ENCODE measurements at regions not wholly inside any gene's neighbourhood (a gene's known extent, or its start where the extent isn't known, plus 50 kb on each side); places are given as distances from the start of the nearest gene placed in this dataset.

DNA sequence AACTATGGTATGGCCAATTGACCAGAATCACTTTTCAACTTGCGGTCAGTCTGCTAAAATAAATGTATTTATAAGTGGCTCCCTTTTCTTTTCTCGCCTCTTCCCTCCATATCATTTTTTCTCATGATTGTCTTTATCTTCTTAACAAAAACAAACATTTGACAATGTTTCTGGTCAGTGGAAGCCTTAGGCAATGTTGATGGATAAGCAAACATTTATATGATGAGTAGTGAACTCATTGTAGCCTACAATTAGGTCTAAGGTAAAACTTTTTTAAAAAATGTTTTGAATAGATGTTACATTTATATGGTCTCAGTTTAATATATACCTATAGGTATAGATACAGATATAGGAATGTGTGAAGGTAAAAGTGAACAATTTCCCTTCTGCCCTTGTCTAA lies 355.4 kb downstream of the MFSD1 start:
- Histone ChIP-seq H3K4me3 (ENCODE audit: low read depth in 1 of 2, low read length in 2 of 2) (no peak overlapping the region), H3K9me3 (ENCODE audit: control insufficient read depth in 1 of 2, low read length in 2 of 2) (no peaks in the 10 kb centered on the region), H3K27ac (ENCODE audit: low read depth, low read length) (no peak overlapping the region), H3K9ac (ENCODE audit: low read depth in 1 of 2, low read length in 2 of 2) (no peak overlapping the region), H3K4me1 (ENCODE audit: control insufficient read depth in 1 of 2, insufficient read depth in 2 of 2, low read length in 2 of 2) (no peaks in the 10 kb centered on the region), H3K36me3 (ENCODE audit: control insufficient read depth in 1 of 2, insufficient read depth in 2 of 2, low read length in 2 of 2) (no peaks in the 10 kb centered on the region), H3K27me3 (ENCODE audit: control insufficient read depth in 1 of 2, insufficient read depth in 2 of 2, low read length in 2 of 2) (no peaks in the 10 kb centered on the region)

DNA sequence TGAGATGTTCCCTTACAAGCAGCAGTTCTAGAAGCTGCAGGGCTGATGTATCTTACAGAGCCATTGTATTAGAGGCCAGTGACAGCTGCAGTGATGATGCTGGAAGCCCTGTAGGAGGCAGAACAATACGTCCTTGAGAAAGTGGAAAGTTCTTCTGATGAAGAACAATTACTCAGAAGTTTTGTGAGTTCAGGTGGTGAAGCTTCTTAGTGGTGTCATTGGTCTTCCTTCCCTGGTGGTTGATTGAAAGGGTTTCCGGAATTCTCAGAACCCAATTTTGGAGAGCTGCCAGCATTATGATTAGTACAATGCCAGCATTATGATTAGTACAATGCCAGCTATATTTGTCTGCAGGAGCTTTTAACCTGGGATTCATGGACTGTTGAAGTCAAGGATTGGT lies 356.4 kb downstream of the MFSD1 start:
- no peaks in the 10 kb centered on the region for H3K36me3 ChIP-seq (ENCODE audit: control insufficient read depth in 1 of 2, insufficient read depth in 2 of 2, low read length in 2 of 2)
- H3K4me1 ChIP-seq (ENCODE audit: control insufficient read depth in 1 of 2, insufficient read depth in 2 of 2, low read length in 2 of 2): no peaks in the 10 kb centered on the region
- no peaks in the 10 kb centered on the region for H3K27me3 ChIP-seq (ENCODE audit: control insufficient read depth in 1 of 2, insufficient read depth in 2 of 2, low read length in 2 of 2)
- no peaks in the 10 kb centered on the region for H3K9me3 ChIP-seq (ENCODE audit: control insufficient read depth in 1 of 2, low read length in 2 of 2)
- H3K27ac ChIP-seq (ENCODE audit: low read depth, low read length): no peak overlapping the region
- H3K4me3 ChIP-seq (ENCODE audit: low read depth in 1 of 2, low read length in 2 of 2): no peak overlapping the region
- H3K9ac ChIP-seq (ENCODE audit: low read depth in 1 of 2, low read length in 2 of 2): no peak overlapping the region

DNA sequence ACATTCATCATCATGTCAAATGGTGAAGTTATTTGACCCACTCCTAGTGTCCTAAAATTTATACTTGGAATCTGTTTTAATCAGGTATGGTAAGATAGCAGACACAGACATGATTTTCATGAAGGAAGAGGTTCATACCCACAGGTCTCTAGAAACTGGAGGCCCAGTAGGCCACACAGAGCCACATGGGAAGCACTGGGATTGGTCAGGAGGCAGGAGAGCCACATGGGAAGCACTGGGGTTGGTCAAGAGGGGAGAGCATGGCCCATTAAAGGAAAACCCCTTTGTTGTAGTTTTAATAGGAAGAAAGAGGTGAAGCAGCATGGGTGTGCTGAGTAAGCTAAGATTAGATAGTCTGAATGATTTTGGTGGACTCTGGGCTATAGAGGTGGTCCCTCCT lies 356.9 kb downstream of the MFSD1 start:
- Histone ChIP-seq H3K27me3 (ENCODE audit: control insufficient read depth in 1 of 2, insufficient read depth in 2 of 2, low read length in 2 of 2) (no peaks in the 10 kb centered on the region), H3K4me3 (ENCODE audit: low read depth in 1 of 2, low read length in 2 of 2) (no peak overlapping the region), H3K27ac (ENCODE audit: low read depth, low read length) (no peak overlapping the region), H3K9ac (ENCODE audit: low read depth in 1 of 2, low read length in 2 of 2) (no peak overlapping the region), H3K4me1 (ENCODE audit: control insufficient read depth in 1 of 2, insufficient read depth in 2 of 2, low read length in 2 of 2) (no peaks in the 10 kb centered on the region), H3K9me3 (ENCODE audit: control insufficient read depth in 1 of 2, low read length in 2 of 2) (no peaks in the 10 kb centered on the region), H3K36me3 (ENCODE audit: control insufficient read depth in 1 of 2, insufficient read depth in 2 of 2, low read length in 2 of 2) (no peaks in the 10 kb centered on the region)

DNA sequence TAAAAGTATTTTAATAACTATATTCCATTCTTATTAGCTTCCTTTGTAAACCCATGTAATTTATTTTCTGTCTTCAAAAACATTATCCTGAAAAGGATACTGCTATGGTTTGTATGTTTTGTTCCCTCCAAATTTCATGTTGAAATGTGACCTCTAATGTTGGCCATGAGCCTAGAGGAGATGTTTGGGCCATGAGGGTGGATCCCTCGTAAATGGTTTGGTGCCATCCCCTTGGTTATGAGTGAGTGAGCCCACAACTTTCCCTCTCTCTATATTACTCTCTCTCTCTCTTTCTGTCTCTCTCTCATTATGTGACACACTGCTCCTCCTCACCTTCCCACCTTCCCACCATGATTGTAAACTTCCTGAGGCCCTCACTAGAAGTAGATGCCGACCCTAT lies 357.7 kb downstream of the MFSD1 start:
- H3K4me1 ChIP-seq (ENCODE audit: control insufficient read depth in 1 of 2, insufficient read depth in 2 of 2, low read length in 2 of 2): no peaks in the 10 kb centered on the region
- no peak overlapping the region for H3K27ac ChIP-seq (ENCODE audit: low read depth, low read length)
- no peaks in the 10 kb centered on the region for H3K27me3 ChIP-seq (ENCODE audit: control insufficient read depth in 1 of 2, insufficient read depth in 2 of 2, low read length in 2 of 2)
- no peaks in the 10 kb centered on the region for H3K36me3 ChIP-seq (ENCODE audit: control insufficient read depth in 1 of 2, insufficient read depth in 2 of 2, low read length in 2 of 2)
- no peaks in the 10 kb centered on the region for H3K9me3 ChIP-seq (ENCODE audit: control insufficient read depth in 1 of 2, low read length in 2 of 2)
- no peak overlapping the region for H3K4me3 ChIP-seq (ENCODE audit: low read depth in 1 of 2, low read length in 2 of 2)
- H3K9ac ChIP-seq (ENCODE audit: low read depth in 1 of 2, low read length in 2 of 2): no peak overlapping the region

DNA sequence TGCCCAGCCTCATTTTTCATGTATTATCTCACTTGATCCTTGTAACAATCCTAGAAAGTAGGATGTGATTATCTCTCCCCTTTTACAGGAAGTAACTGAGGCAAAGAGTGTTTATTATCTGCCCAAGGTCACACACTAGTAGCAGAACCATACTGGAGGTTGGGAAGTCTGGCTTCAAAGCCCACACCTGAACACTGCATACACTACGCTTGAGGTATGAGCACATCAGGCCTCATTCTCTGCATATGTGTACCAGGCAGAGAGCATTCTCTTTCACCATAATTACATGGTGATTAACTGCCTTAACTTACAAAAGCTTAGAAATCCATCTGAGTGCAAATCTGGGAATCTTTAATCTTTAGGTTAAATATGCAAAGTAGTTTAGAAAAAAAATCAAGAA lies 361.8 kb downstream of the MFSD1 start:
- Histone ChIP-seq H3K9ac (ENCODE audit: low read depth in 1 of 2, low read length in 2 of 2) (no peak overlapping the region), H3K4me1 (ENCODE audit: control insufficient read depth in 1 of 2, insufficient read depth in 2 of 2, low read length in 2 of 2) (no peaks in the 10 kb centered on the region), H3K36me3 (ENCODE audit: control insufficient read depth in 1 of 2, insufficient read depth in 2 of 2, low read length in 2 of 2) (no peaks in the 10 kb centered on the region), H3K4me3 (ENCODE audit: low read depth in 1 of 2, low read length in 2 of 2) (no peak overlapping the region), H3K27ac (ENCODE audit: low read depth, low read length) (no peak overlapping the region), H3K9me3 (ENCODE audit: control insufficient read depth in 1 of 2, low read length in 2 of 2) (no peaks in the 10 kb centered on the region), H3K27me3 (ENCODE audit: control insufficient read depth in 1 of 2, insufficient read depth in 2 of 2, low read length in 2 of 2) (no peaks in the 10 kb centered on the region)

DNA sequence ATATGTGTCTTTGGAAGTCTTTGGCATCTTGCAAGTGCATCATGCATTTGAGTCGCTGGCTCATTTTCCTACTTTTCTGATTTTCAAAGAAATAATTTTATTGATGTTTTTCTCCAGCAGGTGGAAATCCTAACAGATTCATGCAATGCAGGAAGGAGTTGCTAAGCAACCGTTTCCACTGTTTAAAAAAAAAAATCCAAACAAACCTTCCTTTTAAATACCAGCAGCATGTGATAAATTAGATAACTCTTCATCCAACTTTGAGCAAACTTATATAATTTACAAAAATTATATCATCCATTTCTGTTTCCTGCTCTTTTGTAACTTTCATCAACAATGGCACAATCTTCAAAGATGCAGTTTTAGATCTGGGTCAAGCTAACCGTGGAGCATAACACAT lies 364.1 kb downstream of the MFSD1 start:
- no peaks in the 10 kb centered on the region for H3K9me3 ChIP-seq (ENCODE audit: control insufficient read depth in 1 of 2, low read length in 2 of 2)
- no peaks in the 10 kb centered on the region for H3K27me3 ChIP-seq (ENCODE audit: control insufficient read depth in 1 of 2, insufficient read depth in 2 of 2, low read length in 2 of 2)
- H3K4me3 ChIP-seq (ENCODE audit: low read depth in 1 of 2, low read length in 2 of 2): no peak overlapping the region
- H3K9ac ChIP-seq (ENCODE audit: low read depth in 1 of 2, low read length in 2 of 2): no peak overlapping the region
- no peaks in the 10 kb centered on the region for H3K4me1 ChIP-seq (ENCODE audit: control insufficient read depth in 1 of 2, insufficient read depth in 2 of 2, low read length in 2 of 2)
- no peaks in the 10 kb centered on the region for H3K36me3 ChIP-seq (ENCODE audit: control insufficient read depth in 1 of 2, insufficient read depth in 2 of 2, low read length in 2 of 2)
- H3K27ac ChIP-seq (ENCODE audit: low read depth, low read length): no peak overlapping the region

DNA sequence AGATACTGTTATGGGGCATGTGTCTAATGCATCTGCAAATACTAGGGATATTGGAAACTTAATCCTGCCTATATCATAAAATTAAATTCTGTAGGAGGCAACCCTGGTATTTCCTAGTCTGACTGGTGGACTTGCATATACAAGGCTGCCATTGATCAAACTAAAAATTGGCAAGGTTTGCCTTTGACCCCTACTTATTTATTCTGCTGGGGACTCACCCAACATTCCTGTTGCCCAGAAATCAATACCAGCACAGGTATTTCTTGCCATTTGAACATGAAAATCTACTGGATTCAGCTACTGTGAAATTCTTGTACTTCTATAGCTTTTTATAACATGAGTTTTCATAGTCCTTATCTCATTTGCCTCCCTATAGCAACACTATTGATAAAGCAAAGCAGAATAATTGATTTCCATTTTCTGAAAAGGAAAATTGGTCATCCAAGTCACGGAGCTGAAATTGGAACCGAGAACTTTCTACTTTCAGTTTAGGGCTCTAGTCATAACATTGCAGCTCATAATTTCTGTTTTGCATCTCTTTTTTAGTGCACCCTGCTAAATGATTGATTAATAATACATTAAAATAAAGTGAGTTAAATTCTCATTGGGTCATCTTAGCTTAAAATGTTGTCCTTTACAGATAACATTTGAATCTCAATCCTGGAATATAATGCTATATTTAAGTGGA lies 365.2 kb downstream of the MFSD1 start:
- Histone ChIP-seq H3K27me3 (ENCODE audit: control insufficient read depth in 1 of 2, insufficient read depth in 2 of 2, low read length in 2 of 2) (no peaks in the 10 kb centered on the region), H3K27ac (ENCODE audit: low read depth, low read length) (no peak overlapping the region), H3K36me3 (ENCODE audit: control insufficient read depth in 1 of 2, insufficient read depth in 2 of 2, low read length in 2 of 2) (no peaks in the 10 kb centered on the region), H3K4me3 (ENCODE audit: low read depth in 1 of 2, low read length in 2 of 2) (no peak overlapping the region), H3K4me1 (ENCODE audit: control insufficient read depth in 1 of 2, insufficient read depth in 2 of 2, low read length in 2 of 2) (no peaks in the 10 kb centered on the region), H3K9me3 (ENCODE audit: control insufficient read depth in 1 of 2, low read length in 2 of 2) (no peaks in the 10 kb centered on the region), H3K9ac (ENCODE audit: low read depth in 1 of 2, low read length in 2 of 2) (no peak overlapping the region)

DNA sequence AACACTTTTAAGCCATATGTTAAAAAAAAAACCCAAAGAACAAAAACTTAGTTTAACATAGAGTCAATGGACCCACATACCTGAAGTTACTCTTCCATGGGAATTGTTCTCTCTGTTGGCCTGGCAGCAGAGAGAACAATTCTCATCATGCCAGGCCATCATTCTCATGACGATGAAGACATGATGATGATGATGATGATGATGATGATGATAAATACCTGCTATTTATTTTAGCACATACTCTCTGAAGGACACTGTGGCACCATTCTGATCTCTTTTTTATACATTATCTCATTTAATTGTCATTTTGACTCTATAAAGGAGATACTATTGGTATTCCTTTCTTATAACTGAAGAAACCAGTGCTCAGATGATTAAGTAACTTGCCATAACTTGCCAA lies 366.9 kb downstream of the MFSD1 start:
- H3K27ac ChIP-seq (ENCODE audit: low read depth, low read length): no peak overlapping the region
- H3K9ac ChIP-seq (ENCODE audit: low read depth in 1 of 2, low read length in 2 of 2): no peak overlapping the region
- no peak overlapping the region for H3K4me3 ChIP-seq (ENCODE audit: low read depth in 1 of 2, low read length in 2 of 2)
- H3K9me3 ChIP-seq (ENCODE audit: control insufficient read depth in 1 of 2, low read length in 2 of 2): no peaks in the 10 kb centered on the region
- no peaks in the 10 kb centered on the region for H3K36me3 ChIP-seq (ENCODE audit: control insufficient read depth in 1 of 2, insufficient read depth in 2 of 2, low read length in 2 of 2)
- H3K4me1 ChIP-seq (ENCODE audit: control insufficient read depth in 1 of 2, insufficient read depth in 2 of 2, low read length in 2 of 2): no peaks in the 10 kb centered on the region
- H3K27me3 ChIP-seq (ENCODE audit: control insufficient read depth in 1 of 2, insufficient read depth in 2 of 2, low read length in 2 of 2): no peaks in the 10 kb centered on the region

DNA sequence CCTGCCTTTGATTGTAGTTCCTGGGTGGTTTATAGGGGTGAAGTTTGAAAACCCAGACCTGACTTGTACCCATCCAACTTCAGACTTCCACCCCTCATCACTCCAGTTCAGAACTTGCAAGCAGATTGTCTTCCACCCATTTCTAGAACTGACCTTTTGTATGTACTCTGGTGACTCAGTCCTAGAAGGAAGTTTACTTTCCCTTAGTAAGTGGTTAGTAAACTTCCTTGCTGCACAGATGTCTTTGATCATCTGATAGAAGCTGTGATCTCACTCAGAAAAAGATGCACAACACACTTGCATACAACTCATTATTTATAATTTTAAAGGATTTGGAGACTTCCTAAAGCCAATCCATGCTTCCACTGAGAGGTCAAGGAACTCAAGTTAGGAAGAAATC lies 368.0 kb downstream of the MFSD1 start:
- no peaks in the 10 kb centered on the region for H3K4me1 ChIP-seq (ENCODE audit: control insufficient read depth in 1 of 2, insufficient read depth in 2 of 2, low read length in 2 of 2)
- no peaks in the 10 kb centered on the region for H3K36me3 ChIP-seq (ENCODE audit: control insufficient read depth in 1 of 2, insufficient read depth in 2 of 2, low read length in 2 of 2)
- H3K27ac ChIP-seq (ENCODE audit: low read depth, low read length): no peak overlapping the region
- no peak overlapping the region for H3K4me3 ChIP-seq (ENCODE audit: low read depth in 1 of 2, low read length in 2 of 2)
- H3K9me3 ChIP-seq (ENCODE audit: control insufficient read depth in 1 of 2, low read length in 2 of 2): no peaks in the 10 kb centered on the region
- H3K9ac ChIP-seq (ENCODE audit: low read depth in 1 of 2, low read length in 2 of 2): no peak overlapping the region
- no peaks in the 10 kb centered on the region for H3K27me3 ChIP-seq (ENCODE audit: control insufficient read depth in 1 of 2, insufficient read depth in 2 of 2, low read length in 2 of 2)

DNA sequence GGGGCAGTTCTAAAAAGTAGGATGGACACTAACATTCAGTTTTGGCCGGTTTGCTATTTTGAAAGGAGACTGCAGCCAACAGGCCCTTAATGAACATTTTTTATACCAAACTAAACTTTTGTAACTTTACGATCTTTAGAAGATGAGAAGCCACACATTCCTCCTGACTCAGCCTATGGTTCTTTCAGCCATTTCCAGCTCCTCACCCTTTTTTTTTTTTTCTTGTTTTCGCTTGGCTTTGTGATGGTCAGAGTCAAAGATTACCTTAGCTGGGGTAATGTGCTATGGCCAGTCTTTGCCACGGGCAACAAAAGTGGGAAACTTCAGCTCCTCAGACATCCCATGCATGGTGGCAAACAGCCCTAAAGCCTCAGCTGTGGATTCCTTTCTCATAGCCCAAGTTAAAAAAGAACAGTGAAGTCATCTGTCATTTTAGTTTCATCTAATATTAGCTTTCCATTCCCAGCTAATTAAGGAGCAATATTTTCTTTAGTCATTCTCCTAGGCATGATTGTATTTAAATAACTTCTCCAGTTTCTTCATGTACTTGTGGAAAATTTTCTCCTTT lies 368.7 kb downstream of the MFSD1 start:
- no peak overlapping the region for H3K4me3 ChIP-seq (ENCODE audit: low read depth in 1 of 2, low read length in 2 of 2)
- no peaks in the 10 kb centered on the region for H3K27me3 ChIP-seq (ENCODE audit: control insufficient read depth in 1 of 2, insufficient read depth in 2 of 2, low read length in 2 of 2)
- H3K9ac ChIP-seq (ENCODE audit: low read depth in 1 of 2, low read length in 2 of 2): no peak overlapping the region
- H3K27ac ChIP-seq (ENCODE audit: low read depth, low read length): no peak overlapping the region
- no peaks in the 10 kb centered on the region for H3K9me3 ChIP-seq (ENCODE audit: control insufficient read depth in 1 of 2, low read length in 2 of 2)
- no peaks in the 10 kb centered on the region for H3K36me3 ChIP-seq (ENCODE audit: control insufficient read depth in 1 of 2, insufficient read depth in 2 of 2, low read length in 2 of 2)
- H3K4me1 ChIP-seq (ENCODE audit: control insufficient read depth in 1 of 2, insufficient read depth in 2 of 2, low read length in 2 of 2): no peaks in the 10 kb centered on the region
